Activated naive CD4-positive, alpha-beta T cell treated with anti-CD3 and anti-CD28 coated beads for 36 hours (primary cell): ENCODE measurements at regions not wholly inside any gene's neighbourhood (a gene's known extent, or its start where the extent isn't known, plus 50 kb on each side); places are given as distances from the start of the nearest gene placed in this dataset.

Source experiments
- CTCF ChIA-PET: fragments of 350-600 bp; sonication (Branson Sonifier 250); formaldehyde crosslinking; loops from one replicate; lab custom pipeline; 2021; ENCODE audit warnings: antibody characterized with exemption; lab: Charles Lee
- DNase-seq: peaks from one replicate; pipeline ENCODE4 v3.0.0-alpha.2; 2020
- H3K27ac Mint-ChIP-seq: one replicate; pipeline ENCODE4 v1.8.0; 2021; ENCODE audit warnings: mild to moderate bottlenecking, mixed read lengths
- H3K27me3 Mint-ChIP-seq: one replicate; pipeline ENCODE4 v1.8.0; 2021; ENCODE audit warnings: low read depth, mixed read lengths
- H3K36me3 Mint-ChIP-seq: one replicate; pipeline ENCODE4 v1.8.0; 2021; ENCODE audit warnings: low read depth, mixed read lengths
- H3K4me1 Mint-ChIP-seq: one replicate; pipeline ENCODE4 v1.8.0; 2021; ENCODE audit warnings: low read depth, mixed read lengths
- H3K4me3 Mint-ChIP-seq: one replicate; pipeline ENCODE4 v1.8.0; 2021; ENCODE audit warnings: mild to moderate bottlenecking, moderate library complexity, mixed read lengths
- H3K9me3 Mint-ChIP-seq: one replicate; pipeline ENCODE4 v1.8.0; 2021; ENCODE audit warnings: mixed read lengths
- intact Hi-C: fragments of 100-400 bp; cut with micrococcal nuclease; formaldehyde crosslinking; loops from one replicate; pipeline ENCODE4 v1.15.1; 2023

GRCh38 chr2:217371781-217372213 lies 511.9 kb upstream of the TNP1 start:
- Mint-ChIP-seq H3K4me1 (no peaks in the 10 kb centered on the region), H3K36me3 (no peaks in the 10 kb centered on the region), H3K9me3 (no peaks in the 10 kb centered on the region), H3K27ac (no peak overlapping the region), H3K4me3 (no peak overlapping the region), H3K27me3 (no peaks in the 10 kb centered on the region)
- CTCF ChIA-PET: no interaction called here
- intact Hi-C loops: no loop called here
- no peak for DNase-seq

- Mint-ChIP-seq H3K4me3 (no peak overlapping the region), H3K4me1 (no peaks in the 10 kb centered on the region), H3K27ac (no peak overlapping the region), H3K36me3 (no peaks in the 10 kb centered on the region), H3K27me3 (no peaks in the 10 kb centered on the region), H3K9me3 (no peaks in the 10 kb centered on the region)
- intact Hi-C loops: no loop called here
- peak; percentile 6 for DNase-seq
- CTCF ChIA-PET: no interaction called here
Measured at GRCh38 chr2:217370391-217370790, 510.5 kb upstream of the TNP1 start.

GRCh38 chr2:217367464-217367863 lies 507.6 kb upstream of the TNP1 start:
- no peaks in the 10 kb centered on the region for H3K9me3 Mint-ChIP-seq
- H3K27me3 Mint-ChIP-seq: no peaks in the 10 kb centered on the region
- H3K27ac Mint-ChIP-seq: no peak overlapping the region
- intact Hi-C loops: no loop called here
- no peak overlapping the region for H3K4me3 Mint-ChIP-seq
- no peaks in the 10 kb centered on the region for H3K36me3 Mint-ChIP-seq
- CTCF ChIA-PET: no interaction called here
- no peak for DNase-seq
- H3K4me1 Mint-ChIP-seq: no peaks in the 10 kb centered on the region

GRCh38 chr2:217366966-217367365 lies 507.1 kb upstream of the TNP1 start:
- no peaks in the 10 kb centered on the region for H3K27me3 Mint-ChIP-seq
- DNase-seq: no peak
- H3K9me3 Mint-ChIP-seq: no peaks in the 10 kb centered on the region
- CTCF ChIA-PET: no interaction called here
- intact Hi-C loops: no loop called here
- H3K4me1 Mint-ChIP-seq: no peaks in the 10 kb centered on the region
- H3K4me3 Mint-ChIP-seq: no peak overlapping the region
- no peak overlapping the region for H3K27ac Mint-ChIP-seq
- H3K36me3 Mint-ChIP-seq: no peaks in the 10 kb centered on the region

GRCh38 chr2:217366266-217366895 lies 506.5 kb upstream of the TNP1 start:
- no peaks in the 10 kb centered on the region for H3K9me3 Mint-ChIP-seq
- no peak for DNase-seq
- H3K27ac Mint-ChIP-seq: no peak overlapping the region
- intact Hi-C loops: no loop called here
- no peak overlapping the region for H3K4me3 Mint-ChIP-seq
- H3K4me1 Mint-ChIP-seq: no peaks in the 10 kb centered on the region
- H3K36me3 Mint-ChIP-seq: no peaks in the 10 kb centered on the region
- CTCF ChIA-PET: no interaction called here
- H3K27me3 Mint-ChIP-seq: no peaks in the 10 kb centered on the region

- no peaks in the 10 kb centered on the region for H3K27me3 Mint-ChIP-seq
- intact Hi-C loops: no loop called here
Measured at GRCh38 chr2:217365656-217366055, 505.8 kb upstream of the TNP1 start.

GRCh38 chr2:217364224-217364623 lies 504.4 kb upstream of the TNP1 start:
- H3K36me3 Mint-ChIP-seq: no peaks in the 10 kb centered on the region
- no peak overlapping the region for H3K4me3 Mint-ChIP-seq
- H3K9me3 Mint-ChIP-seq: no peaks in the 10 kb centered on the region
- H3K27ac Mint-ChIP-seq: no peak overlapping the region
- CTCF ChIA-PET: no interaction called here
- no peaks in the 10 kb centered on the region for H3K4me1 Mint-ChIP-seq
- intact Hi-C loops: no loop called here
- H3K27me3 Mint-ChIP-seq: no peaks in the 10 kb centered on the region
- DNase-seq: no peak

More at GRCh38 chr2:217365656-217366055, 505.8 kb upstream of the TNP1 start:
- Mint-ChIP-seq H3K36me3 (no peaks in the 10 kb centered on the region), H3K4me3 (no peak overlapping the region), H3K27ac (no peak overlapping the region), H3K4me1 (no peaks in the 10 kb centered on the region), H3K9me3 (no peaks in the 10 kb centered on the region)
- CTCF ChIA-PET: no interaction called here
- DNase-seq: no peak

GRCh38 chr2:217363470-217363869 lies 503.6 kb upstream of the TNP1 start:
- intact Hi-C loops: no loop called here
- Mint-ChIP-seq H3K27me3 (no peaks in the 10 kb centered on the region), H3K36me3 (no peaks in the 10 kb centered on the region), H3K9me3 (no peaks in the 10 kb centered on the region), H3K4me1 (no peaks in the 10 kb centered on the region), H3K27ac (no peak overlapping the region), H3K4me3 (no peak overlapping the region)
- CTCF ChIA-PET: no interaction called here
- DNase-seq: no peak

- Mint-ChIP-seq H3K4me1 (no peaks in the 10 kb centered on the region), H3K9me3 (no peaks in the 10 kb centered on the region), H3K27ac (no peak overlapping the region), H3K36me3 (no peaks in the 10 kb centered on the region), H3K27me3 (no peaks in the 10 kb centered on the region), H3K4me3 (no peak overlapping the region)
- CTCF ChIA-PET: no interaction called here
- no peak for DNase-seq
- intact Hi-C loops: no loop called here
Measured at GRCh38 chr2:217362710-217363109, 502.8 kb upstream of the TNP1 start.

- H3K27me3 Mint-ChIP-seq: no peaks in the 10 kb centered on the region
- no peak overlapping the region for H3K27ac Mint-ChIP-seq
- CTCF ChIA-PET: no interaction called here
- H3K4me3 Mint-ChIP-seq: no peak overlapping the region
- no peak for DNase-seq
- intact Hi-C loops: no loop called here
- H3K9me3 Mint-ChIP-seq: no peaks in the 10 kb centered on the region
- no peaks in the 10 kb centered on the region for H3K4me1 Mint-ChIP-seq
- H3K36me3 Mint-ChIP-seq: no peaks in the 10 kb centered on the region
Measured at GRCh38 chr2:217362286-217362685, 502.4 kb upstream of the TNP1 start.

- no peak for DNase-seq
- no peak overlapping the region for H3K4me3 Mint-ChIP-seq
Measured at GRCh38 chr2:217361483-217361880, 501.6 kb upstream of the TNP1 start.

GRCh38 chr2:217360781-217361482 lies 501.1 kb upstream of the TNP1 start:
- H3K27ac Mint-ChIP-seq: no peak overlapping the region
- no peak overlapping the region for H3K4me3 Mint-ChIP-seq
- no peak for DNase-seq
- H3K36me3 Mint-ChIP-seq: no peaks in the 10 kb centered on the region
- no peaks in the 10 kb centered on the region for H3K9me3 Mint-ChIP-seq
- CTCF ChIA-PET: interaction anchor here (1.0 kb wide), 1 partner anchor 14 kb away, joined by 4 read pairs; no protein-coding TSS in a partner anchor
- no peaks in the 10 kb centered on the region for H3K27me3 Mint-ChIP-seq
- intact Hi-C loops: no loop called here
- no peaks in the 10 kb centered on the region for H3K4me1 Mint-ChIP-seq

More at GRCh38 chr2:217361483-217361880, 501.6 kb upstream of the TNP1 start:
- H3K27ac Mint-ChIP-seq: no peak overlapping the region
- no peaks in the 10 kb centered on the region for H3K27me3 Mint-ChIP-seq
- CTCF ChIA-PET: interaction anchor here (1.0 kb wide), 1 partner anchor 14 kb away, joined by 4 read pairs; no protein-coding TSS in a partner anchor
- no peaks in the 10 kb centered on the region for H3K9me3 Mint-ChIP-seq
- no peaks in the 10 kb centered on the region for H3K36me3 Mint-ChIP-seq
- intact Hi-C loops: no loop called here
- H3K4me1 Mint-ChIP-seq: no peaks in the 10 kb centered on the region

GRCh38 chr2:217360111-217360510 lies 500.2 kb upstream of the TNP1 start:
- no peaks in the 10 kb centered on the region for H3K36me3 Mint-ChIP-seq
- CTCF ChIA-PET: no interaction called here
- no peaks in the 10 kb centered on the region for H3K4me1 Mint-ChIP-seq
- H3K4me3 Mint-ChIP-seq: no peak overlapping the region
- H3K9me3 Mint-ChIP-seq: no peaks in the 10 kb centered on the region
- DNase-seq: no peak
- H3K27ac Mint-ChIP-seq: no peak overlapping the region
- intact Hi-C loops: no loop called here
- no peaks in the 10 kb centered on the region for H3K27me3 Mint-ChIP-seq
